ENCODE measurements at regions not wholly inside any gene's neighbourhood (a gene's known extent, or its start where the extent isn't known, plus 50 kb on each side); places are given as distances from the start of the nearest gene placed in this dataset.

GRCh38 chr22:48866906-48867681, 960.6 kb downstream of the BRD1 start:
- Histone ChIP-seq H4K20me1 (ENCODE audit: insufficient read depth, low read depth, low read length) (no peaks in the 10 kb centered on the region), H3K9me2 (replicated peaks; ENCODE audit: insufficient read depth, low read length) (no peaks in the 10 kb centered on the region), H3K79me2 (ENCODE audit: low read length) (no peaks in the 10 kb centered on the region), H3K27me3 (ENCODE audit: low read length) (no peaks in the 10 kb centered on the region), H3K36me3 (ENCODE audit: insufficient read depth, low read length) (no peaks in the 10 kb centered on the region), H3K9ac (ENCODE audit: low read length) (no peak overlapping the region), H3K4me3 (ENCODE audit: low read length) (no peak overlapping the region), H2AFZ (ENCODE audit: low read length) (no peak overlapping the region), H3K4me1 (ENCODE audit: low read length) (no peaks in the 10 kb centered on the region), H3K4me2 (ENCODE audit: low read depth, low read length, poor library complexity, severe bottlenecking) (no peak overlapping the region), H3K9me3 (ENCODE audit: low read length) (no peaks in the 10 kb centered on the region), H3K27ac (ENCODE audit: low read length) (no peak overlapping the region)
- no peak for DNase-seq

- Histone ChIP-seq H3K4me3 (ENCODE audit: low read length) (no peak overlapping the region), H4K20me1 (ENCODE audit: insufficient read depth, low read depth, low read length) (no peaks in the 10 kb centered on the region), H3K9ac (ENCODE audit: low read length) (no peak overlapping the region), H3K79me2 (ENCODE audit: low read length) (no peaks in the 10 kb centered on the region), H3K9me2 (replicated peaks; ENCODE audit: insufficient read depth, low read length) (no peaks in the 10 kb centered on the region), H3K27me3 (ENCODE audit: low read length) (no peaks in the 10 kb centered on the region), H3K27ac (ENCODE audit: low read length) (no peak overlapping the region), H3K4me1 (ENCODE audit: low read length) (no peaks in the 10 kb centered on the region), H2AFZ (ENCODE audit: low read length) (no peak overlapping the region), H3K9me3 (ENCODE audit: low read length) (no peaks in the 10 kb centered on the region), H3K36me3 (ENCODE audit: insufficient read depth, low read length) (no peaks in the 10 kb centered on the region), H3K4me2 (ENCODE audit: low read depth, low read length, poor library complexity, severe bottlenecking) (no peak overlapping the region)
- DNase-seq = no peak
These were observed 962.9 kb downstream of the BRD1 start for GRCh38 chr22:48864748-48865147.

- Histone ChIP-seq H3K27ac (ENCODE audit: low read length) (no peak overlapping the region), H2AFZ (ENCODE audit: low read length) (no peak overlapping the region), H4K20me1 (ENCODE audit: insufficient read depth, low read depth, low read length) (no peaks in the 10 kb centered on the region), H3K4me2 (ENCODE audit: low read depth, low read length, poor library complexity, severe bottlenecking) (no peak overlapping the region), H3K4me3 (ENCODE audit: low read length) (no peak overlapping the region), H3K4me1 (ENCODE audit: low read length) (no peaks in the 10 kb centered on the region), H3K79me2 (ENCODE audit: low read length) (no peaks in the 10 kb centered on the region), H3K36me3 (ENCODE audit: insufficient read depth, low read length) (no peaks in the 10 kb centered on the region), H3K9ac (ENCODE audit: low read length) (no peak overlapping the region), H3K27me3 (ENCODE audit: low read length) (no peaks in the 10 kb centered on the region), H3K9me2 (replicated peaks; ENCODE audit: insufficient read depth, low read length) (no peaks in the 10 kb centered on the region), H3K9me3 (ENCODE audit: low read length) (no peaks in the 10 kb centered on the region)
- no peak for DNase-seq
These were observed 963.6 kb downstream of the BRD1 start for GRCh38 chr22:48863965-48864528.

GRCh38 chr22:48860557-48860956, 967.1 kb downstream of the BRD1 start:
- no peaks in the 10 kb centered on the region for H3K9me2 ChIP-seq (replicated peaks; ENCODE audit: insufficient read depth, low read length)
- no peak overlapping the region for H2AFZ ChIP-seq (ENCODE audit: low read length)
- no peak overlapping the region for H3K4me3 ChIP-seq (ENCODE audit: low read length)
- H3K27ac ChIP-seq (ENCODE audit: low read length) = no peak overlapping the region
- H3K4me1 ChIP-seq (ENCODE audit: low read length) = no peaks in the 10 kb centered on the region
- no peaks in the 10 kb centered on the region for H3K36me3 ChIP-seq (ENCODE audit: insufficient read depth, low read length)
- no peak for DNase-seq
- no peaks in the 10 kb centered on the region for H3K27me3 ChIP-seq (ENCODE audit: low read length)
- H3K9ac ChIP-seq (ENCODE audit: low read length) = no peak overlapping the region
- no peaks in the 10 kb centered on the region for H3K79me2 ChIP-seq (ENCODE audit: low read length)
- no peaks in the 10 kb centered on the region for H4K20me1 ChIP-seq (ENCODE audit: insufficient read depth, low read depth, low read length)
- no peaks in the 10 kb centered on the region for H3K9me3 ChIP-seq (ENCODE audit: low read length)
- no peak overlapping the region for H3K4me2 ChIP-seq (ENCODE audit: low read depth, low read length, poor library complexity, severe bottlenecking)

GRCh38 chr22:48858856-48859255, 968.8 kb downstream of the BRD1 start:
- Histone ChIP-seq H4K20me1 (ENCODE audit: insufficient read depth, low read depth, low read length) (no peaks in the 10 kb centered on the region), H3K9me2 (replicated peaks; ENCODE audit: insufficient read depth, low read length) (no peaks in the 10 kb centered on the region), H3K36me3 (ENCODE audit: insufficient read depth, low read length) (no peaks in the 10 kb centered on the region), H3K4me3 (ENCODE audit: low read length) (no peak overlapping the region), H3K79me2 (ENCODE audit: low read length) (no peaks in the 10 kb centered on the region), H3K27ac (ENCODE audit: low read length) (no peak overlapping the region), H3K4me2 (ENCODE audit: low read depth, low read length, poor library complexity, severe bottlenecking) (no peak overlapping the region), H3K9me3 (ENCODE audit: low read length) (no peaks in the 10 kb centered on the region), H2AFZ (ENCODE audit: low read length) (no peak overlapping the region), H3K4me1 (ENCODE audit: low read length) (no peaks in the 10 kb centered on the region), H3K27me3 (ENCODE audit: low read length) (no peaks in the 10 kb centered on the region), H3K9ac (ENCODE audit: low read length) (no peak overlapping the region)
- no peak for DNase-seq

GRCh38 chr22:48858121-48858520, 969.6 kb downstream of the BRD1 start:
- H3K79me2 ChIP-seq (ENCODE audit: low read length) = no peaks in the 10 kb centered on the region
- H3K36me3 ChIP-seq (ENCODE audit: insufficient read depth, low read length) = no peaks in the 10 kb centered on the region
- no peak overlapping the region for H3K4me2 ChIP-seq (ENCODE audit: low read depth, low read length, poor library complexity, severe bottlenecking)
- no peak for DNase-seq
- no peaks in the 10 kb centered on the region for H3K27me3 ChIP-seq (ENCODE audit: low read length)
- no peak overlapping the region for H2AFZ ChIP-seq (ENCODE audit: low read length)
- no peaks in the 10 kb centered on the region for H4K20me1 ChIP-seq (ENCODE audit: insufficient read depth, low read depth, low read length)
- no peaks in the 10 kb centered on the region for H3K9me2 ChIP-seq (replicated peaks; ENCODE audit: insufficient read depth, low read length)
- H3K9ac ChIP-seq (ENCODE audit: low read length) = no peak overlapping the region
- no peaks in the 10 kb centered on the region for H3K9me3 ChIP-seq (ENCODE audit: low read length)
- H3K4me3 ChIP-seq (ENCODE audit: low read length) = no peak overlapping the region
- no peak overlapping the region for H3K27ac ChIP-seq (ENCODE audit: low read length)
- no peaks in the 10 kb centered on the region for H3K4me1 ChIP-seq (ENCODE audit: low read length)

- Histone ChIP-seq H3K36me3 (ENCODE audit: insufficient read depth, low read length) (no peaks in the 10 kb centered on the region), H3K27ac (ENCODE audit: low read length) (no peak overlapping the region), H3K27me3 (ENCODE audit: low read length) (no peaks in the 10 kb centered on the region), H3K4me2 (ENCODE audit: low read depth, low read length, poor library complexity, severe bottlenecking) (no peak overlapping the region), H4K20me1 (ENCODE audit: insufficient read depth, low read depth, low read length) (no peaks in the 10 kb centered on the region), H3K79me2 (ENCODE audit: low read length) (no peaks in the 10 kb centered on the region), H3K9ac (ENCODE audit: low read length) (no peak overlapping the region), H3K4me1 (ENCODE audit: low read length) (no peaks in the 10 kb centered on the region), H2AFZ (ENCODE audit: low read length) (no peak overlapping the region), H3K9me2 (replicated peaks; ENCODE audit: insufficient read depth, low read length) (no peaks in the 10 kb centered on the region), H3K4me3 (ENCODE audit: low read length) (no peak overlapping the region), H3K9me3 (ENCODE audit: low read length) (no peaks in the 10 kb centered on the region)
- DNase-seq = peak; percentile 4
These were observed 970.4 kb downstream of the BRD1 start for GRCh38 chr22:48857202-48857805.

GRCh38 chr22:48856308-48856615, 971.4 kb downstream of the BRD1 start:
- no peaks in the 10 kb centered on the region for H4K20me1 ChIP-seq (ENCODE audit: insufficient read depth, low read depth, low read length)
- H3K4me3 ChIP-seq (ENCODE audit: low read length) = no peak overlapping the region
- no peaks in the 10 kb centered on the region for H3K4me1 ChIP-seq (ENCODE audit: low read length)
- no peaks in the 10 kb centered on the region for H3K79me2 ChIP-seq (ENCODE audit: low read length)
- no peak overlapping the region for H3K9ac ChIP-seq (ENCODE audit: low read length)
- no peaks in the 10 kb centered on the region for H3K36me3 ChIP-seq (ENCODE audit: insufficient read depth, low read length)
- no peaks in the 10 kb centered on the region for H3K27me3 ChIP-seq (ENCODE audit: low read length)
- no peaks in the 10 kb centered on the region for H3K9me2 ChIP-seq (replicated peaks; ENCODE audit: insufficient read depth, low read length)
- H3K27ac ChIP-seq (ENCODE audit: low read length) = no peak overlapping the region
- no peak overlapping the region for H3K4me2 ChIP-seq (ENCODE audit: low read depth, low read length, poor library complexity, severe bottlenecking)
- H3K9me3 ChIP-seq (ENCODE audit: low read length) = no peaks in the 10 kb centered on the region
- DNase-seq = no peak
- H2AFZ ChIP-seq (ENCODE audit: low read length) = no peak overlapping the region

Data from Karpas-422 (cell line).